Brain microvascular endothelial cell (primary cell): ENCODE measurements at regions not wholly inside any gene's neighbourhood (a gene's known extent, or its start where the extent isn't known, plus 50 kb on each side); places are given as distances from the start of the nearest gene placed in this dataset.

ENCODE experiments used
- DNase-seq: peaks from one replicate; pipeline ENCODE4 v3.0.0-alpha.2; 2020
- H3K27ac ChIP-seq: fragments of 250-450 bp; sonication (Bioruptor Pico); 2 replicates; pipeline ENCODE4 v1.5.1; 2020; ENCODE audit warnings: mild to moderate bottlenecking, moderate library complexity
- H3K27me3 ChIP-seq: fragments of 250-450 bp; sonication (Bioruptor Pico); replicated peaks from 2 replicates; pipeline ENCODE4 v1.5.1; 2020; ENCODE audit warnings: mild to moderate bottlenecking
- H3K36me3 ChIP-seq: fragments of 250-450 bp; sonication (Bioruptor Pico); replicated peaks from 2 replicates; pipeline ENCODE4 v1.5.1; 2020; ENCODE audit warnings: mild to moderate bottlenecking
- H3K4me3 ChIP-seq: 2 replicates; pipeline ENCODE4 v1.5.1; 2011; ENCODE audit warnings: low read depth, mild to moderate bottlenecking, control low read depth, low read length, moderate library complexity
- in situ Hi-C: cut with HindIII; loops from 2 replicates; pipeline ENCODE4 v1.10.0; 2017; ENCODE audit warnings: low sequenced_read_pairs, low pct_ligation_motif_present
- TF ChIP-seq, protein P1 (sequence below): IDR thresholded peaks from 2 replicates; pipeline ENCODE4 v1.5.1; 2011; ENCODE audit warnings: low read depth, mild to moderate bottlenecking, moderate library complexity, low read length, control low read depth, inconsistent platforms; ENCODE audit errors: missing control alignments

DNA sequence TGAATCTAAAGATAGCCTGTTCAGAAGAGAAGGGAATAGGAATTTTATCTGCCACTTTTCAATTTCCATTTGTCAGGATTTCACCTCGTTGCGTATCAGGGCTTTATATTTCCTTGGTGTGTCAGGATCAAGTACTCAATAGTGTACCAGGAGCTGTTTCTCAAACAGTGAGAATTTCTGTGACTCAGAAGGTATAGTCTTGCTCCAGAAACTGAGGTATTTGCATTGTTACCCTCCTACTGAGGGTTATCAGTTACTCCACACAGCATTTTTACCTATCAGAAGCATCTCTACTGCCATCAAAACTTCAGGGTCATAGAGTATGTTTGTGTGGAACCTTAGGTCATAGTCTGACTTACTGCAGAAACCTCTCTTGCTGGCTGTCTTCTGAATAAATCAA is 271.7 kb upstream of the EDNRB start:
- no peak for DNase-seq
- TF ChIP-seq, protein P1, sequence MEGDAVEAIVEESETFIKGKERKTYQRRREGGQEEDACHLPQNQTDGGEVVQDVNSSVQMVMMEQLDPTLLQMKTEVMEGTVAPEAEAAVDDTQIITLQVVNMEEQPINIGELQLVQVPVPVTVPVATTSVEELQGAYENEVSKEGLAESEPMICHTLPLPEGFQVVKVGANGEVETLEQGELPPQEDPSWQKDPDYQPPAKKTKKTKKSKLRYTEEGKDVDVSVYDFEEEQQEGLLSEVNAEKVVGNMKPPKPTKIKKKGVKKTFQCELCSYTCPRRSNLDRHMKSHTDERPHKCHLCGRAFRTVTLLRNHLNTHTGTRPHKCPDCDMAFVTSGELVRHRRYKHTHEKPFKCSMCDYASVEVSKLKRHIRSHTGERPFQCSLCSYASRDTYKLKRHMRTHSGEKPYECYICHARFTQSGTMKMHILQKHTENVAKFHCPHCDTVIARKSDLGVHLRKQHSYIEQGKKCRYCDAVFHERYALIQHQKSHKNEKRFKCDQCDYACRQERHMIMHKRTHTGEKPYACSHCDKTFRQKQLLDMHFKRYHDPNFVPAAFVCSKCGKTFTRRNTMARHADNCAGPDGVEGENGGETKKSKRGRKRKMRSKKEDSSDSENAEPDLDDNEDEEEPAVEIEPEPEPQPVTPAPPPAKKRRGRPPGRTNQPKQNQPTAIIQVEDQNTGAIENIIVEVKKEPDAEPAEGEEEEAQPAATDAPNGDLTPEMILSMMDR, result no peak
- Histone ChIP-seq H3K27me3 (no peaks in the 10 kb centered on the region), H3K27ac (no peak overlapping the region), H3K36me3 (no peaks in the 10 kb centered on the region), H3K4me3 (no peak overlapping the region)
- in situ Hi-C loops, result no loop called here

DNA sequence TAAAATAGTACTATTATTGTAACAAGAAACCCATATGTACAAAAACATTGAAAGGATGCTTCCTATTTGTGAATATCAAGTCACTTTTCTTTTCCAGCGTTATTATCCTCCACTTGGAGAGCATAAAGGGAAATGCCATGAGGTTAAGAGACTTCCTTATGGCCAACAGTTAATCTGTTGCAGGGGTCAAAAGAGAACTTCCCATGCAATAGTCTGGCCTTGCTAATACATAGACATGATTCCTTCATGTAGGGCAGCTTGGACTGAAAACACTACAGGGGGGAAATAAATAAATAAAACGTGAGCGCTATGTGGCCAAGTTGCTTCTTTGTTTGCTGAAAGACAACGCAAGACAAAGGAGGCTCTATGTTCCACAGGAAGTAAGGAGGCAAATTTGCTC is 269.1 kb upstream of the EDNRB start:
- TF ChIP-seq, protein P1, result no peak
- in situ Hi-C loops, result no loop called here
- H3K36me3 ChIP-seq, result no peaks in the 10 kb centered on the region
- no peak overlapping the region for H3K27ac ChIP-seq
- H3K27me3 ChIP-seq, result no peaks in the 10 kb centered on the region
- DNase-seq, result no peak
- H3K4me3 ChIP-seq, result no peak overlapping the region

DNA sequence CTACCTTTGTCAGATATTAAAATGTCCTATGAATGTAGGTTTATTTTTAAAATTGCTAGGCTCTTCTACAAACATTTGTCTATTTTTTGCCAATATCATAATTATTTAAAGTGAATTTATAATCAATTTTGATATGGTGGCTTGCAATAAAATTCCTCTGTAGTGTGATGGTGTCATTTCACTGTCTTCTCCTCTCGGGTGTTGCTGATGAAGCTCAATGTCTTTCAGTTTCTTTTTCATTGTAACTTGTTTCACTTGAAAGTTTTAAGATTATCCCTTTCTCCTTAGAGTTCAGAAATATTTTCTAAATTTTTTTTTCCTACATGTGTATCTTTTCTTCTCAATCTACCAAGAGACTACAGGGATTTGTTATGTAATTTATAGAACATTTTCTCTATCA is 267.1 kb upstream of the EDNRB start:
- Histone ChIP-seq H3K36me3 (no peaks in the 10 kb centered on the region), H3K27ac (no peak overlapping the region), H3K4me3 (no peak overlapping the region), H3K27me3 (no peaks in the 10 kb centered on the region)
- TF ChIP-seq, protein P1, result no peak
- in situ Hi-C loops, result no loop called here
- DNase-seq, result no peak

DNA sequence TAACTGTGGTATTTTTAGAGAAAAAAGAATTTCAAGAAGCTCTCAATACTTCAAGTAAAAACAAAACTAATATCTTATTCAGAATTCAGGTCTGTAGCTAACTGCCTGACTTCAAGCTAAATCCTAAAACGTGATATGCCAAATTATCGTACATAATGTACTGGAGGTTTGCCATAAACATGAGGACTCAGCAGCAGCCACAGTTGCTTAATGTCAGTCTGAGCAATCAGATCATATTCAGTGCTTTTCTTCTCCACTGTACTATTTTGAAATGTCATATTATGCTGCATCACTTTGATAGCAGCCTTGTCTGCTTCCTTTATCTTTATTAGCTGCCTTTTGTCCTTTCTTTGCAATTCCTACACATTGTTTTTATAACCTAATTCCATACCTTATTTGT is 265.1 kb upstream of the EDNRB start:
- DNase-seq, result no peak
- Histone ChIP-seq H3K4me3 (no peak overlapping the region), H3K27ac (no peak overlapping the region), H3K27me3 (no peaks in the 10 kb centered on the region), H3K36me3 (no peaks in the 10 kb centered on the region)
- TF ChIP-seq, protein P1, result no peak
- in situ Hi-C loops, result no loop called here

DNA sequence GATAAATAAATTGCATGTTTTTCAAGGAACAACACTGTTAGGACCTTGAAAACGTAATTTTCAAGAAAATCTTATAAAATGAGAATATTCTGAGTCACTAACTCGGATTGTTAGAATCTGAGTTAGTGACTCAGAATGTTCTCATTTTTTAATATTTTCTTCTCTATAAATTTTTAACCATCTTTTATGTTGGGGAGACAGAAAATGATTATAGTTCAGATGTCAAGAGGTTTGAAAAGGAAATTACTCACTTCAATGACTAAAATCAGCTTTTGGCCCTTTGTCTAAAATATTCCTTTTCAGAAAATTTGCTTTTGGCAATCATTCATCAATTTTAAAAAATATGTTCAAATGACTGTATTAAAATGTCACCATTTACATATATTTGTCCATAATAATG is 264.2 kb upstream of the EDNRB start:
- no peak overlapping the region for H3K4me3 ChIP-seq
- H3K27me3 ChIP-seq, result no peaks in the 10 kb centered on the region
- no peak for DNase-seq
- no peak overlapping the region for H3K27ac ChIP-seq
- in situ Hi-C loops, result no loop called here
- TF ChIP-seq, protein P1, result no peak
- H3K36me3 ChIP-seq, result no peaks in the 10 kb centered on the region

DNA sequence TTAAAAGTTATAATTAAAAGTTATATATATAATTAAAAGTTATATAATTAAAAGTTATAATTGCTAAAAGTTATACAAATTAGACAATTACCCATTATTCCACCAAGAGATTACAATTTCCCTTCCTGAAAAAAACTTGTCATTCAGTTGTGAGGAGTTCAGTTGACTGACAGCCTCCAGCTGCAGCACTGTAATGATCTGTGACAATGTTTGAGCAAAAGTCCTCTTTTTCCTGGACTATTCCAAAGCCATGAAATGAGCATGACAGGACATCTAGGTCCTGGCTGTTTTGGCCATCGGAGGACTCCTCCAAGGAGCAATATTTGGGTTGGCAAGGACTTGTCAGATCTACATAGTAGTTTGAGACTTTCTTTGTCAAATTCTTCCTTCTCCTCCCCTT is 258.7 kb upstream of the EDNRB start:
- Histone ChIP-seq H3K36me3 (no peaks in the 10 kb centered on the region), H3K4me3 (no peak overlapping the region), H3K27me3 (no peaks in the 10 kb centered on the region), H3K27ac (no peak overlapping the region)
- TF ChIP-seq, protein P1, result no peak
- no peak for DNase-seq
- in situ Hi-C loops, result no loop called here
